ENCODE measurements at regions not wholly inside any gene's neighbourhood (a gene's known extent, or its start where the extent isn't known, plus 50 kb on each side); places are given as distances from the start of the nearest gene placed in this dataset.

GRCh38 chr20:51306081-51306480, 236.4 kb downstream of the NFATC2 start:
- TF ChIP-seq CTCF (IDR thresholded peaks at IDR 0.05 in 2 of 3, conservative IDR thresholded peaks at IDR 0.05 in 1 of 3; ENCODE audit: insufficient read depth in 2 of 3, low read depth in 1 of 3, low read length in 3 of 3) (no peak), NFE2 (IDR thresholded peaks at IDR 0.05; ENCODE audit: low read depth) (no peak), GTF2F1 (IDR thresholded peaks at IDR 0.05; ENCODE audit: low read depth, low read length) (no peak), CREB3L1 (IDR thresholded peaks at IDR 0.05; ENCODE audit: borderline replicate concordance, low read depth) (no peak), GATA2 (CRISPR knock-in tag; IDR thresholded peaks at IDR 0.05) (no peak), CREB5 (CRISPR knock-in tag; IDR thresholded peaks at IDR 0.05) (no peak), ZNF384 (IDR thresholded peaks at IDR 0.05; ENCODE audit: low read depth, low read length) (no peak), TBP (optimal IDR thresholded peaks at IDR 0.05; ENCODE audit: low read depth, low read length) (no peak), NR3C1 (CRISPR knock-in tag; IDR thresholded peaks at IDR 0.05) (no peak), MAFF (IDR thresholded peaks at IDR 0.05; ENCODE audit: low read length) (no peak), EP300 (IDR thresholded peaks at IDR 0.05; ENCODE audit: low read length) (no peak), PRPF4 (IDR thresholded peaks at IDR 0.05; ENCODE audit: insufficient read depth, low read depth, low read length, poor library complexity, severe bottlenecking) (no peak), FOXJ3 (CRISPR knock-in tag; IDR thresholded peaks at IDR 0.05) (no peak), HDAC6 (IDR thresholded peaks at IDR 0.05; ENCODE audit: low read depth, low read length) (no peak)

Measured in K562 (cell line).